Gastrocnemius medialis (tissue), 4 donors: ENCODE measurements at regions not wholly inside any gene's neighbourhood (a gene's known extent, or its start where the extent isn't known, plus 50 kb on each side); places are given as distances from the start of the nearest gene placed in this dataset.

Experiments
- ATAC-seq, 2 donors: fragments of 150-250 bp; one replicate each; pipeline ENCODE4 v1.9.1; 2016
- DNase-seq, 2 donors: peaks; one replicate each; pipeline ENCODE4 v3.0.0-alpha.2; 2019
- H3K27ac ChIP-seq, 4 donors: fragments of 200-600 bp; sonication (generic); 1 replicate in 1 of 4; 2 replicates in 3 of 4; pipeline ENCODE4 v1.5.1; 2016 to 2018; ENCODE audit warnings: mild to moderate bottlenecking in 2 of 4, moderate library complexity in 1 of 4
- H3K27me3 ChIP-seq, 3 donors: fragments of 200-600 bp; sonication (generic) in 2 of 3; 1 replicate in 1 of 3; 2 replicates in 2 of 3; pipeline versions ENCODE4 v1.5.1 to v1.6.0; 2016 to 2019; ENCODE audit warnings: mild to moderate bottlenecking in 1 of 3, moderate library complexity in 1 of 3
- H3K36me3 ChIP-seq, 2 donors: fragments of 200-600 bp; sonication (generic) in 1 of 2; one replicate each; pipeline ENCODE4 v1.5.1; 2017 to 2018
- H3K4me1 ChIP-seq, 2 donors: fragments of 200-600 bp; sonication (generic) in 1 of 2; one replicate each; pipeline ENCODE4 v1.5.1; 2016 to 2017; ENCODE audit warnings: mild to moderate bottlenecking in 2 of 2
- H3K4me3 ChIP-seq, 4 donors: fragments of 200-600 bp; sonication (generic) in 3 of 4; 1 replicate in 1 of 4; 2 replicates in 3 of 4; pipeline ENCODE4 v1.5.1; 2016 to 2019; ENCODE audit warnings: mild to moderate bottlenecking in 2 of 4
- H3K9me3 ChIP-seq, 3 donors: fragments of 200-600 bp; sonication (generic) in 2 of 3; 1 replicate in 1 of 3; 2 replicates in 2 of 3; pipeline ENCODE4 v1.5.1; 2016 to 2019
- POLR2A ChIP-seq, 2 donors: fragments of 450-650 bp; IDR thresholded peaks; one replicate each; pipeline ENCODE4 v1.6.1; 2017; ENCODE audit warnings: antibody characterized with exemption in 2 of 2, mild to moderate bottlenecking in 2 of 2, moderate library complexity in 2 of 2
- in situ Hi-C, 4 donors: fragments of 200-750 bp; cut with MboI; loops; one replicate each; pipeline versions ENCODE4 v1.15.0 to v1.8.0; 2017; ENCODE audit warnings: low sequenced_read_pairs in 4 of 4
- intact Hi-C: fragments of 100-400 bp; cut with DNase I; formaldehyde crosslinking; loops from one replicate; pipeline ENCODE4 v1.15.1; 2023; ENCODE audit warnings: low total_unique reads
- TF ChIP-seq, protein P1 (sequence below), 5 experiments: fragments of 450-650 bp in 3 of 5; fragments of 200-600 bp in 2 of 5; sonication (generic) in 2 of 5; IDR thresholded peaks in 4 of 5; conservative IDR thresholded peaks in 1 of 5; 1 replicate in 4 of 5; 2 replicates in 1 of 5; pipeline ENCODE4 v1.5.1; 2016 to 2019; ENCODE audit warnings: antibody characterized with exemption in 5 of 5, mild to moderate bottlenecking in 3 of 5, moderate library complexity in 3 of 5

DNA sequence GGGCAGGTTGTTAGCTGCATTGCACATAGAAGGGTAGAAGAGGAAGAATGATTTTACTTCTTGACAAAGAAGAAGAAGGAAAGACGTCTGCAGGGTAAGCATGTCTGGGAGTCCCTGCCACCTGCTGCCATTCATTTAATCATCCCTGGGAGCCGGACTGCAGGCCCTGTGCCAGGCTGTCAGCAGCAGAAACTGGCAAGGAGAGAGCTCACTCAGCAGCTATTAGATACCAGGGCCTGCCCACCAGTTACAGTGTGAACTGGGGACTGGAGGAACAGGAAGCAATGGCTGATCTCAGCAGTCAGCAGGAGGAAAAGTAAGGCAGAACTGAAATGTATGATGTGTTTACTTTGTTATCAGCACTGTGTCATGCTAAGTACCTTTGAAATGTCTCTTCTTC is 75.7 kb upstream of the C1orf87 start:
- Histone ChIP-seq H3K36me3 (no peaks in the 10 kb centered on the region), H3K4me3 (no peak overlapping the region), H3K27me3 (no peaks in the 10 kb centered on the region), H3K27ac (no peak overlapping the region), H3K9me3 (no peaks in the 10 kb centered on the region), H3K4me1 (peaks cover 6 to 19% of the 10 kb centered on the region in 2 donors)
- in situ Hi-C loops, result no loop called here
- ATAC-seq (peak; percentile 68 to 93), DNase-seq (peak; percentile 48 to 75)
- no peak for TF ChIP-seq POLR2A (IDR thresholded peaks at IDR 0.05)
- TF ChIP-seq, protein P1, sequence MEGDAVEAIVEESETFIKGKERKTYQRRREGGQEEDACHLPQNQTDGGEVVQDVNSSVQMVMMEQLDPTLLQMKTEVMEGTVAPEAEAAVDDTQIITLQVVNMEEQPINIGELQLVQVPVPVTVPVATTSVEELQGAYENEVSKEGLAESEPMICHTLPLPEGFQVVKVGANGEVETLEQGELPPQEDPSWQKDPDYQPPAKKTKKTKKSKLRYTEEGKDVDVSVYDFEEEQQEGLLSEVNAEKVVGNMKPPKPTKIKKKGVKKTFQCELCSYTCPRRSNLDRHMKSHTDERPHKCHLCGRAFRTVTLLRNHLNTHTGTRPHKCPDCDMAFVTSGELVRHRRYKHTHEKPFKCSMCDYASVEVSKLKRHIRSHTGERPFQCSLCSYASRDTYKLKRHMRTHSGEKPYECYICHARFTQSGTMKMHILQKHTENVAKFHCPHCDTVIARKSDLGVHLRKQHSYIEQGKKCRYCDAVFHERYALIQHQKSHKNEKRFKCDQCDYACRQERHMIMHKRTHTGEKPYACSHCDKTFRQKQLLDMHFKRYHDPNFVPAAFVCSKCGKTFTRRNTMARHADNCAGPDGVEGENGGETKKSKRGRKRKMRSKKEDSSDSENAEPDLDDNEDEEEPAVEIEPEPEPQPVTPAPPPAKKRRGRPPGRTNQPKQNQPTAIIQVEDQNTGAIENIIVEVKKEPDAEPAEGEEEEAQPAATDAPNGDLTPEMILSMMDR (IDR thresholded peaks at IDR 0.05 in 4 of 5, conservative IDR thresholded peaks at IDR 0.05 in 1 of 5), result no peak
- intact Hi-C loops, result no loop called here

DNA sequence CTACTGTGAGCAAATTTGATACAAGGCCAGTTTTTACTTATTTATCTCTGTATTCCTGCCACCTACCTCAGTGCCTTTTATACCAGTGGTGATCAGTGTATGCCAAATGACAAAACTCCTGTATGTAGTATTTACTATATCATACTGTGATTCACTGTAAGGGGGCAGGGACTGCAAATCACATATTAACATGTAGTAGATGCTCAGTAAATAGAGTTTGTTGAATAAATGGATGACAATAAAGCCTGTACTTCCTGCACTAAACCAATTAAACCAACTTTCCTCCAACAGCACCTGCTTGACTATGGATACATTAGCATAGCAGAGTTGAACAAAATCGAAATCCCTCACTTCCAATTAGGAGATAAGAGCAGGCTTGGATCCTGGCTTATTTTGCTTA is 73.3 kb upstream of the C1orf87 start:
- H3K4me3 ChIP-seq, result no peak overlapping the region
- DNase-seq, result no peak
- ATAC-seq, result no peak
- TF ChIP-seq, protein P1 (IDR thresholded peaks at IDR 0.05 in 4 of 5, conservative IDR thresholded peaks at IDR 0.05 in 1 of 5), result no peak
- no peak for TF ChIP-seq POLR2A (IDR thresholded peaks at IDR 0.05)
- no peaks in the 10 kb centered on the region for H3K9me3 ChIP-seq
- H3K4me1 ChIP-seq, result peaks cover 6 to 19% of the 10 kb centered on the region in 2 donors
- no peaks in the 10 kb centered on the region for H3K36me3 ChIP-seq
- no peaks in the 10 kb centered on the region for H3K27me3 ChIP-seq
- in situ Hi-C loops, result no loop called here
- no peak overlapping the region for H3K27ac ChIP-seq
- intact Hi-C loops, result no loop called here

DNA sequence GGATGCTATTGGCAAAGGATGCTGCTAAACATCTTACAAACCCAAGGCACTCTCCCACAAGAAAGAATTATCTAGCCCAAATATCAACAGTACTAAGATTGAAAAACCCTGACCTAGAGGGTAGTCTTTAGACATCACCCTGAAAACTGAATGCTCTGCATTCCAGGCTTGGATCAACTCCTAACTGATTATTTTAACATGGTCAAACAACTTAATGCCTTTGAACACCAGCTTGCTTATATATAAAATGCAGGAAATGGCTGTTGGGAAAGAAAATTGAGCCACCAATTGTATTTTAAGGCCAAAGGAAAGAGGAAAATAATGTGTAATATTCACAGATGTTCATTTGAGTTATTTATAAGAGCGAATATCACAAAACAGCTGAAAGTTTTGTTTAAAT is 72.2 kb upstream of the C1orf87 start:
- Histone ChIP-seq H3K27me3 (no peaks in the 10 kb centered on the region), H3K4me3 (no peak overlapping the region), H3K9me3 (no peaks in the 10 kb centered on the region), H3K4me1 (peaks cover 6 to 13% of the 10 kb centered on the region in 2 donors), H3K36me3 (no peaks in the 10 kb centered on the region), H3K27ac (no peak overlapping the region)
- ATAC-seq (no peak), DNase-seq (no peak)
- intact Hi-C loops, result no loop called here
- in situ Hi-C loops, result no loop called here
- no peak for TF ChIP-seq POLR2A (IDR thresholded peaks at IDR 0.05)
- TF ChIP-seq, protein P1 (IDR thresholded peaks at IDR 0.05 in 4 of 5, conservative IDR thresholded peaks at IDR 0.05 in 1 of 5), result no peak

DNA sequence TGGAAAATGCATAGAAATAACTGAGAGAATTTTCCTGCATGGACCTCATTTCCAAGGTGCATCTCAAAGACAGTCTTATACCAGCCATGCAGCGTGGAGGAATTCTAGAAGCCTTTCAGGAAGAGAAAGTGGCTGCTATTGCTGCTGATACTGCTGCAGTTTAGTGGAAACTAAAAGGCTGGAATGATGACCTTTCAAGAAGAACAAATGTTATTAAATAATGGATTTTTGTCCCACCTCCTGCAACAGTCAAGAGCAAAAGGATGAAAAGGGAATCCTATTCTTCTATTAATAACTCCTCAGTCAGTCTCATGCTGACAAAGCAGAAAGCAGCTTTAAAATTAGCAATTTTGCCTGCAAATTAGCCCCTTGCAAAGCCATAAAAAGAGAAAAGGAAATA is 68.2 kb upstream of the C1orf87 start:
- Histone ChIP-seq H3K36me3 (no peaks in the 10 kb centered on the region), H3K9me3 (no peaks in the 10 kb centered on the region), H3K27ac (no peak overlapping the region), H3K4me3 (no peak overlapping the region), H3K4me1 (no peaks in the 10 kb centered on the region), H3K27me3 (no peaks in the 10 kb centered on the region)
- intact Hi-C loops, result no loop called here
- in situ Hi-C loops, result no loop called here
- DNase-seq, result no peak
- ATAC-seq, result no peak
- TF ChIP-seq POLR2A (IDR thresholded peaks at IDR 0.05), result no peak
- TF ChIP-seq, protein P1 (IDR thresholded peaks at IDR 0.05 in 4 of 5, conservative IDR thresholded peaks at IDR 0.05 in 1 of 5), result no peak

DNA sequence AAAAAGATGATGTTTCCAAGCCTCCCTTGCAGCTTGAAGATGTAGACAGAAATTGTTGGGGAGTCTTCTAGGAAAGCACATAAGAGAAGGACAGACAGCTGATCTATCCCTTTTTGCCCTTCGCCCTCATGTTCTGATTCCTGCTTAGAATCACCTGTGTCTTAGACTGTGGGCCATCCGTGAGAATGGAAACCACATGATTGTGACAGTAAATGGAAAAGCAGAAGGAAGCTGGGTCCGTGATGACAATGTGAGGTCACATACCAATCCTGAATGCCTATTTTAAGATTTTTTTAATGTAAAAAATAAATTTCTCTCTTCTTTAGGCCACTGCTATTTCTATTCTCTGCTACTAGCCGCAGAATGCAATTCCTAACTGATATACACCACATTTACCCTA is 67.7 kb upstream of the C1orf87 start:
- no peaks in the 10 kb centered on the region for H3K27me3 ChIP-seq
- no peaks in the 10 kb centered on the region for H3K4me1 ChIP-seq
- ATAC-seq, result no peak
- H3K27ac ChIP-seq, result no peak overlapping the region
- intact Hi-C loops (no loop called here), in situ Hi-C loops (no loop called here)
- TF ChIP-seq, protein P1 (IDR thresholded peaks at IDR 0.05 in 4 of 5, conservative IDR thresholded peaks at IDR 0.05 in 1 of 5), result no peak
- TF ChIP-seq POLR2A (IDR thresholded peaks at IDR 0.05), result no peak
- H3K9me3 ChIP-seq, result no peaks in the 10 kb centered on the region
- H3K36me3 ChIP-seq, result no peaks in the 10 kb centered on the region
- DNase-seq, result no peak
- H3K4me3 ChIP-seq, result no peak overlapping the region
